SK-N-SH (cell line): ENCODE measurements at regions not wholly inside any gene's neighbourhood (a gene's known extent, or its start where the extent isn't known, plus 50 kb on each side); places are given as distances from the start of the nearest gene placed in this dataset.
"Not testable (repeated sequence)": the region's sequence is repeated elsewhere in the genome, so short reads cannot be mapped to it uniquely, and the experiment has no call there.

ENCODE experiments used
- CTCF ChIA-PET: fragments of 300-600, 350-600 bp; formaldehyde crosslinking; extraction: SDS; loops from one replicate; lab custom pipeline; 2021; lab: Yijun Ruan, JAX
- POLR2A ChIA-PET: fragments of 350-600 bp; sonication (Branson Sonifier 250); formaldehyde crosslinking; extraction: SDS; loops from one replicate; lab custom pipeline; 2020; ENCODE audit warnings: antibody characterized with exemption, inconsistent platforms; lab: Yijun Ruan, JAX
- DNase-seq: peaks from one replicate; pipeline ENCODE4 v3.0.0; 2012
- H2AFZ ChIP-seq: fragments of 200-600 bp; sonication (generic); 2 replicates; pipeline ENCODE4 v1.8.1; 2016; ENCODE audit warnings: antibody characterized with exemption, mild to moderate bottlenecking, low read depth
- H3F3A ChIP-seq: fragments of 200-600 bp; sonication (generic); replicated peaks from 2 replicates; pipeline ENCODE3; 2016; ENCODE audit warnings: antibody characterized with exemption, mild to moderate bottlenecking; ENCODE audit not compliant: insufficient read depth
- H3K27ac ChIP-seq, 2 experiments: fragments of 200-500 bp in 1 of 2; fragments of 200-600 bp in 1 of 2; sonication (Bioruptor generic) in 1 of 2; sonication (generic), shearing (Covaris generic) in 1 of 2; 2 replicates each; pipeline versions ENCODE4 v1.5.1 to v1.6.1; 2014 to 2016; ENCODE audit warnings: low read depth in 2 of 2, inconsistent platforms in 1 of 2, low read length in 1 of 2, mild to moderate bottlenecking in 1 of 2, mixed read lengths in 1 of 2
- H3K27me3 ChIP-seq: fragments of 200-600 bp; sonication (generic), shearing (Covaris generic); 2 replicates; pipeline ENCODE4 v1.6.1; 2016; ENCODE audit warnings: mixed run types; ENCODE audit not compliant: insufficient read depth
- H3K36me3 ChIP-seq, 2 experiments: fragments of 200-500 bp in 1 of 2; fragments of 200-600 bp in 1 of 2; sonication (Bioruptor generic) in 1 of 2; sonication (generic) in 1 of 2; replicated peaks in 1 of 2; 2 replicates each; pipeline versions ENCODE3 to v1.5.1; 2014 to 2016; ENCODE audit warnings: low read length in 1 of 2, mild to moderate bottlenecking in 1 of 2; ENCODE audit not compliant: insufficient read depth in 2 of 2, control insufficient read depth in 1 of 2
- H3K4me1 ChIP-seq, 2 experiments: fragments of 200-500 bp in 1 of 2; fragments of 200-600 bp in 1 of 2; sonication (Bioruptor generic) in 1 of 2; sonication (generic), shearing (Covaris generic) in 1 of 2; 2 replicates each; pipeline versions ENCODE4 v1.5.1 to v1.6.1; 2014 to 2016; ENCODE audit warnings: low read depth in 1 of 2, low read length in 1 of 2, mixed run types in 1 of 2; ENCODE audit not compliant: insufficient read depth in 2 of 2, control insufficient read depth in 1 of 2
- H3K4me2 ChIP-seq: fragments of 200-600 bp; sonication (generic), shearing (Covaris generic); 2 replicates; pipeline ENCODE4 v1.6.1; 2017; ENCODE audit warnings: mixed run types
- H3K4me3 ChIP-seq, 2 experiments: fragments of 200-500 bp in 1 of 2; fragments of 200-600 bp in 1 of 2; sonication (Bioruptor generic) in 1 of 2; sonication (generic), shearing (Covaris generic) in 1 of 2; 2 replicates each; pipeline versions ENCODE4 v1.5.1 to v1.8.1; 2014 to 2016; ENCODE audit warnings: low read depth in 2 of 2, inconsistent platforms in 1 of 2, low read length in 1 of 2, mild to moderate bottlenecking in 1 of 2, mixed read lengths in 1 of 2, moderate library complexity in 1 of 2
- H3K79me2 ChIP-seq: fragments of 200-600 bp; sonication (generic); 2 replicates; pipeline ENCODE4 v1.8.1; 2017; ENCODE audit warnings: mild to moderate bottlenecking; ENCODE audit not compliant: insufficient read depth
- H3K9ac ChIP-seq: fragments of 200-600 bp; sonication (generic); 2 replicates; pipeline ENCODE4 v1.6.1; 2017; ENCODE audit warnings: mixed run types
- H3K9me2 ChIP-seq: fragments of 200-600 bp; sonication (generic); 2 replicates; pipeline ENCODE4 v1.6.1; 2017; ENCODE audit warnings: mixed run types
- H3K9me3 ChIP-seq: fragments of 200-600 bp; sonication (generic); 2 replicates; pipeline ENCODE4 v1.6.1; 2017; ENCODE audit warnings: mixed run types, mild to moderate bottlenecking, moderate library complexity
- H4K20me1 ChIP-seq: fragments of 200-600 bp; sonication (generic); 2 replicates; pipeline ENCODE4 v1.6.1; 2017; ENCODE audit warnings: mild to moderate bottlenecking, mixed run types; ENCODE audit not compliant: insufficient read depth
- EP300 ChIP-seq, 2 experiments: IDR thresholded peaks; 2 replicates each; pipeline versions ENCODE4 v1.4.0 to v1.6.1; 2012; ENCODE audit warnings: borderline replicate concordance in 1 of 2, low read depth in 1 of 2, low read length in 1 of 2
- RAD21 ChIP-seq: IDR thresholded peaks from 2 replicates; pipeline ENCODE4 v1.6.1; 2012; ENCODE audit warnings: mild to moderate bottlenecking, low read length
- SMC3 ChIP-seq: IDR thresholded peaks from 2 replicates; pipeline ENCODE4 v1.6.1; 2012; ENCODE audit warnings: low read depth, low read length, improper control_type of control experiment
- TCF12 ChIP-seq: IDR thresholded peaks from 2 replicates; pipeline ENCODE4 v1.4.0; 2012
- WGBS: methylation state at CpG from one replicate; pipeline ENCODE4 v1.1.6; 2017; ENCODE audit warnings: low lambda C conversion rate; 5-methylcytosine and 5-hydroxymethylcytosine counted together
- TF ChIP-seq, protein P1 (sequence below): fragments of 200-600 bp; sonication (generic); IDR thresholded peaks from 2 replicates; pipeline ENCODE4 v1.6.1; 2017; ENCODE audit warnings: antibody characterized with exemption, mild to moderate bottlenecking, moderate library complexity

DNA sequence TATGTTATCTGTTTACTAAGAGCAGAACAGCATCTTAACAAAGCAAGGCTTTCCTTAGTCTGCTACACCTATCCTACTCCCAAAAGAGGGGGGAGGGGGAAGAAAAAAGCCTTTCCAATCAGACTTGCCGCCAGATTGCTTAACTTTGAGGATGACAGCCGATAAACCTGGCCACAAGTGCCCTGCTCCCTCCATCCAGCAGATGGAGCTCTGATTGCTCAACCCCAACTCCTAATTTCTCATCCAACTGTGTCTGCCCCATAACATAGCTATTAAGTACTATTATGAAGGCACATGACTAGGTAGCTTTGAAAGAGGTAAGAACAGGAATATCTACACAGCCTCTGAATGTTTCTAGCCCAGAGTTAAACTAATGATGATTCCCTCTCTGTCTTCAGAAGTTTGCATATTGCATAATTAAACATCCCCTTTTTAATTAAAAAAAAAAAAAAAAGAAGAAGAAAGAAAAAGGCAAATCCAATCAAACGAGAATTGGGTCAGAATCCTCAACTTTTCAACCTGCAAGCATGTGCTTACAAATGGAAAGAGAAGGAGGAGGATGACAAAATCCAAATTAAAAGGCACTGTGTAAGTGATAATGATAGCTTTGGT, 247.4 kb downstream of the GALC start:
- peak; percentile 52 for DNase-seq

DNA sequence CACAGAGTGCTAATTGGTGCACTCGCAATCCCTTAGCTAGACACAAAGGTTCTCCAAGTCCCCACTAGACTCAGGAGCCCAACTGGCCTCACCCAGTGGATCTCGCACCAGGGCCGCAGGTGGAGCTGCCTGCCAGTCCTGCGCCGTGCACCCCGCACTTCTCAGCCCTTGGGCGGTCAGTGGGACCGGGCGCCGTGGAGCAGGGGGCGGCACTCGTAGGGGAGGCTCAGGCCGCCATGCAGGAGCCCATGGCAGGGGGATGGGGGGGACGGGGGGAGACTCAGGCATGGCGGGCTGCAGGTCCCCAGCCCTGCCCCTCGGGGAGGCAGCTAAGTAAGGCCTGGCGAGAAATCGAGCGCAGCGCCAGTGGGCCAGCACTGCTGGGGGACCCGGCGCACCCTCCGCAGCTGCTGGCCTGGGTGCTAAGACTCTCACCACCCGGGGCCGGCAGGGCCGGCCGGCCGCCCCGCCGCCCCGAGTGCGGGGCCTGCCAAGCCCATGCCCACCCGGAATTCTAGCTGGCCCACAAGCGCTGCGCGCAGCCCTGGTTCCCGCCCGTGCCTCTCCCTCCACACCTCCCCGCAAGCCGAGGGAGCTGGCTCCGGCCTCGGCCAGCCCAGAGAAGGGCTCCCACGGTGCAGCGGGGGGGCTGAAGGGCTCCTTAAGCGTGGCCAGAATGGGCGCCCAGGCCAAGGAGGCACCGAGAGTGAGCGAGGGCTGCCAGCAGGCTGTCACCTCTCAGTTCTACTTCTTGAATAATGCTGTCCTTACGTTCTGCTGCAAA, 258.2 kb downstream of the GALC start:
- H3F3A ChIP-seq, POLR2A ChIA-PET, H3K4me3 ChIP-seq, H3K4me2 ChIP-seq, H3K27me3 ChIP-seq, H3K4me1 ChIP-seq, H3K9me3 ChIP-seq, H2AFZ ChIP-seq, H3K9me2 ChIP-seq, H3K27ac ChIP-seq, H3K36me3 ChIP-seq, H3K9ac ChIP-seq, H4K20me1 ChIP-seq, DNase-seq, H3K79me2 ChIP-seq: not testable (repeated sequence)
- CTCF ChIA-PET: interaction anchor here (6.3 kb wide), 1 partner anchor 12 kb away, joined by 34 read pairs; no protein-coding TSS in a partner anchor
- WGBS: 49% methylated on average over 25 of the region's 49 CpGs

More for the DNA sequence above, 247.4 kb downstream of the GALC start:
- POLR2A ChIA-PET: no interaction called here
- no peak overlapping the region for H3K9ac ChIP-seq
- no peaks in the 10 kb centered on the region for H3K9me2 ChIP-seq
- H3K27ac ChIP-seq: no peak overlapping the region
- no peak overlapping the region for H2AFZ ChIP-seq
- H4K20me1 ChIP-seq: no peaks in the 10 kb centered on the region
- H3F3A ChIP-seq: no peaks in the 10 kb centered on the region
- H3K4me3 ChIP-seq: no peak overlapping the region
- no peaks in the 10 kb centered on the region for H3K4me1 ChIP-seq
- TF ChIP-seq RAD21 (peak; percentile 38), EP300 (IDR thresholded peaks at IDR 0.05; ENCODE audit: borderline replicate concordance in 1 of 2, low read depth in 1 of 2, low read length in 1 of 2) (no peak), SMC3 (peak; percentile 40; the same call in 1 of the 2 replicates), TCF12 (no peak)
- TF ChIP-seq, protein P1, sequence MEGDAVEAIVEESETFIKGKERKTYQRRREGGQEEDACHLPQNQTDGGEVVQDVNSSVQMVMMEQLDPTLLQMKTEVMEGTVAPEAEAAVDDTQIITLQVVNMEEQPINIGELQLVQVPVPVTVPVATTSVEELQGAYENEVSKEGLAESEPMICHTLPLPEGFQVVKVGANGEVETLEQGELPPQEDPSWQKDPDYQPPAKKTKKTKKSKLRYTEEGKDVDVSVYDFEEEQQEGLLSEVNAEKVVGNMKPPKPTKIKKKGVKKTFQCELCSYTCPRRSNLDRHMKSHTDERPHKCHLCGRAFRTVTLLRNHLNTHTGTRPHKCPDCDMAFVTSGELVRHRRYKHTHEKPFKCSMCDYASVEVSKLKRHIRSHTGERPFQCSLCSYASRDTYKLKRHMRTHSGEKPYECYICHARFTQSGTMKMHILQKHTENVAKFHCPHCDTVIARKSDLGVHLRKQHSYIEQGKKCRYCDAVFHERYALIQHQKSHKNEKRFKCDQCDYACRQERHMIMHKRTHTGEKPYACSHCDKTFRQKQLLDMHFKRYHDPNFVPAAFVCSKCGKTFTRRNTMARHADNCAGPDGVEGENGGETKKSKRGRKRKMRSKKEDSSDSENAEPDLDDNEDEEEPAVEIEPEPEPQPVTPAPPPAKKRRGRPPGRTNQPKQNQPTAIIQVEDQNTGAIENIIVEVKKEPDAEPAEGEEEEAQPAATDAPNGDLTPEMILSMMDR: peak; percentile 55
- H3K4me2 ChIP-seq: no peak overlapping the region
- H3K36me3 ChIP-seq: no peaks in the 10 kb centered on the region
- 4% methylated on average over 3 of the region's 3 CpGs for WGBS
- no peaks in the 10 kb centered on the region for H3K27me3 ChIP-seq
- no peaks in the 10 kb centered on the region for H3K79me2 ChIP-seq
- H3K9me3 ChIP-seq: no peaks in the 10 kb centered on the region
- CTCF ChIA-PET: interaction anchor here (0.8 to 5.1 kb wide), 20 partner anchors 10 to 431 kb away, joined by 3 to 53 read pairs (median 4); no protein-coding TSS in a partner anchor

DNA sequence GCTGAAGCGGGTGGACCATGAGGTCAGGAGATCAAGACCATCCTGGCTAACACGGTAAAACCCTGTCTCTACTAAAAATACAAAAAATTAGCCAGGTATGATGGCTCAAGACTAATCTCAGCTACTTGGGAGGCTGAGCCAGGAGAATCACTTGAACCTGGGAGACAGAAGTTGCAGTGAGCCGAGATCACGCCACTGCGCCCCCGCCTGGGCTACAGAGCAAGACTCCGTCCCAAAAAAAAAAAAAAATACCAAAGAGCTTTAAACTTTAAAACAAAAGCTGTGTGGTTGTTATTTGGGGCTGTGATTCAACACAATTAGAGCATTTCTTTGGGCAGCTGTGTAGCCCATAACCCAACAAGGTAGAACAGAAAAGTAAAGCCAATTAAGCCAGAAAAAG, 259.9 kb downstream of the GALC start:
- DNase-seq, H3K4me2 ChIP-seq, H3K9me3 ChIP-seq, H3K4me3 ChIP-seq, H4K20me1 ChIP-seq, H3F3A ChIP-seq, POLR2A ChIA-PET, H3K36me3 ChIP-seq, H3K27ac ChIP-seq: not testable (repeated sequence)
- TF ChIP-seq, protein P1: peak; percentile 16; the same call in 1 of the 2 replicates
- TF ChIP-seq, all 33 proteins: peak for 1; not testable (repeated sequence) for 32
- H2AFZ ChIP-seq, H3K4me1 ChIP-seq, H3K9ac ChIP-seq, H3K27me3 ChIP-seq, H3K9me2 ChIP-seq, H3K79me2 ChIP-seq: not testable (repeated sequence)
- CTCF ChIA-PET: interaction anchor here (1.4 to 6.3 kb wide), 2 partner anchors 14 to 164 kb away, joined by 4 to 34 read pairs; no protein-coding TSS in a partner anchor
- 8% methylated on average over 7 of the region's 7 CpGs for WGBS
